Left ventricle myocardium inferior (tissue), 1 donor: ENCODE measurements at regions not wholly inside any gene's neighbourhood (a gene's known extent, or its start where the extent isn't known, plus 50 kb on each side); places are given as distances from the start of the nearest gene placed in this dataset.

ENCODE experiments used
- DNase-seq: peaks from one replicate; pipeline ENCODE4 v3.0.0-alpha.2; 2020
- H3K27ac ChIP-seq: fragments of 200-600 bp; replicated peaks from 2 replicates; pipeline ENCODE4 v1.8.0; 2021
- H3K27me3 ChIP-seq: fragments of 200-600 bp; 2 replicates; pipeline ENCODE4 v1.8.0; 2021; ENCODE audit warnings: low read depth
- H3K36me3 ChIP-seq: fragments of 200-600 bp; 2 replicates; pipeline ENCODE4 v1.8.0; 2021
- H3K4me1 ChIP-seq: fragments of 200-600 bp; 2 replicates; pipeline ENCODE4 v1.8.0; 2021
- H3K4me3 ChIP-seq: fragments of 200-600 bp; 2 replicates; pipeline ENCODE4 v1.8.0; 2021; ENCODE audit warnings: mild to moderate bottlenecking, moderate library complexity
- H3K9me3 ChIP-seq: fragments of 200-600 bp; replicated peaks from 2 replicates; pipeline ENCODE4 v1.8.0; 2021
- CTCF ChIP-seq: fragments of 200-600 bp; IDR thresholded peaks from 2 replicates; pipeline ENCODE4 v1.8.0; 2021; ENCODE audit warnings: antibody characterized with exemption, mild to moderate bottlenecking, borderline replicate concordance
- intact Hi-C: fragments of 100-400 bp; cut with micrococcal nuclease; formaldehyde crosslinking; loops from one replicate; pipeline ENCODE4 v1.11.0; 2022
- donor health status: DM: no; HTN: yes; CAD: no; lungs with severe emphysema.

- Histone ChIP-seq H3K4me3 (no peak overlapping the region), H3K4me1 (no peaks in the 10 kb centered on the region), H3K27me3 (peaks cover 4% of the 10 kb centered on the region), H3K36me3 (no peaks in the 10 kb centered on the region), H3K27ac (no peak overlapping the region), H3K9me3 (no peaks in the 10 kb centered on the region)
- no peak for DNase-seq
- no peak for TF ChIP-seq CTCF
- intact Hi-C loops = no loop called here
Observed at GRCh38 chr4:26126994-26127393, 193.8 kb upstream of the RBPJ start.

GRCh38 chr4:26127851-26128337 lies 192.9 kb upstream of the RBPJ start:
- Histone ChIP-seq H3K4me1 (no peaks in the 10 kb centered on the region), H3K9me3 (no peaks in the 10 kb centered on the region), H3K4me3 (no peak overlapping the region), H3K27me3 (peaks cover 11% of the 10 kb centered on the region), H3K27ac (no peak overlapping the region), H3K36me3 (no peaks in the 10 kb centered on the region)
- no peak for DNase-seq
- no peak for TF ChIP-seq CTCF
- intact Hi-C loops = no loop called here

- Histone ChIP-seq H3K4me1 (no peaks in the 10 kb centered on the region), H3K36me3 (no peaks in the 10 kb centered on the region), H3K27ac (no peak overlapping the region), H3K27me3 (peaks cover 14% of the 10 kb centered on the region), H3K9me3 (no peaks in the 10 kb centered on the region), H3K4me3 (no peak overlapping the region)
- no peak for TF ChIP-seq CTCF
- intact Hi-C loops = no loop called here
- DNase-seq = no peak
Observed at GRCh38 chr4:26130173-26130572, 190.6 kb upstream of the RBPJ start.

GRCh38 chr4:26130841-26131432 lies 189.9 kb upstream of the RBPJ start:
- Histone ChIP-seq H3K36me3 (no peaks in the 10 kb centered on the region), H3K27me3 (peaks cover 14% of the 10 kb centered on the region), H3K4me3 (no peak overlapping the region), H3K4me1 (no peaks in the 10 kb centered on the region), H3K9me3 (no peaks in the 10 kb centered on the region), H3K27ac (no peak overlapping the region)
- no peak for DNase-seq
- TF ChIP-seq CTCF = no peak
- intact Hi-C loops = no loop called here

GRCh38 chr4:26131711-26132110 lies 189.1 kb upstream of the RBPJ start:
- Histone ChIP-seq H3K4me3 (no peak overlapping the region), H3K4me1 (no peaks in the 10 kb centered on the region), H3K9me3 (no peaks in the 10 kb centered on the region), H3K27ac (no peak overlapping the region), H3K27me3 (peaks cover 9% of the 10 kb centered on the region), H3K36me3 (no peaks in the 10 kb centered on the region)
- no peak for TF ChIP-seq CTCF
- no peak for DNase-seq
- intact Hi-C loops = no loop called here

GRCh38 chr4:26132858-26133257 lies 188.0 kb upstream of the RBPJ start:
- peaks cover 9% of the 10 kb centered on the region for H3K27me3 ChIP-seq
- no peaks in the 10 kb centered on the region for H3K4me1 ChIP-seq
- H3K9me3 ChIP-seq = no peaks in the 10 kb centered on the region
- no peak overlapping the region for H3K27ac ChIP-seq
- no peak for DNase-seq
- no peaks in the 10 kb centered on the region for H3K36me3 ChIP-seq
- no peak overlapping the region for H3K4me3 ChIP-seq
- TF ChIP-seq CTCF = no peak
- intact Hi-C loops = no loop called here
